GM21423 (cell line): ENCODE measurements at regions not wholly inside any gene's neighbourhood (a gene's known extent, or its start where the extent isn't known, plus 50 kb on each side); places are given as distances from the start of the nearest gene placed in this dataset.
"Not testable (repeated sequence)": the region's sequence is repeated elsewhere in the genome, so short reads cannot be mapped to it uniquely, and the experiment has no call there.

ENCODE experiments used
- ATAC-seq: cut with Tn5 transposase; IDR thresholded peaks from one replicate; pipeline ENCODE4 v1.9.1; 2021; ENCODE audit warnings: mild to moderate bottlenecking, moderate library complexity; ENCODE audit not compliant: unreplicated experiment

DNA sequence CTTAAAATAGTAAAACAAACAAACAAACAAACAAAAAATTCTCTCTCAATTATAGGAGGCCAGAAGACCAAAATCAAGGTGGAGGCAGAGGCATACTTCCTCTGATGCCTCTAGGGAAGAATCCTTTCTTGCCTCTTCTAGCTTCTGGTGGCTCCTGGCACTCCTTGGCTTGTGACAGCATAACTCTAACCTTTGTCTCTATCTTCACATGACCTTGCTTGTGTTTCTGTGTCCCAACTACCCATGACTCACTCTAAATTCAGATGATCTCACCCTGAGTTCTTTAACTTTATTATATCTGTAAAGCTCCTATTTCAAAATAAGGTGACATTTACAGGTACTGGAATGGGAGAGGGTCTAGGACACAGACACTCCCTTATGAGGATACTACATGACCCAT is 88.3 kb upstream of the ANTXRL start:
- ATAC-seq: no peak

DNA sequence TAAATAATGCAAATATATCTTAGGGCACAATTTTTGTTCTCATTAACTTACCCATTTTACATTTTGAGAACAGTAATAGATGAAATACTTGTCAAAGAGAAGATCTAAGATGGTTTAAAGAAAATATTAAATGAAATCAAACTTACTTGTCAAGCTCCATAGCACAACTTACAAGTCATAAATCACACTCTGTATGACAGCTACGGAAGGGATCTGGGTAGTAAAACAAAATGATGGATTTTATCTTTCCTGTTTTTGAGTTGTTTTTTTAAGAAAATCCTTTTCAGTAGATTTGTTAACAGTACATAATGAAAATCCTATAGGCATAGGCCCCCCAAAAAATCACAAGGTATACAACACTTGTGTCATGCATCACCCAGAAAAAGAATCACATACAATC is 84.4 kb upstream of the ANTXRL start:
- ATAC-seq: not testable (repeated sequence)

DNA sequence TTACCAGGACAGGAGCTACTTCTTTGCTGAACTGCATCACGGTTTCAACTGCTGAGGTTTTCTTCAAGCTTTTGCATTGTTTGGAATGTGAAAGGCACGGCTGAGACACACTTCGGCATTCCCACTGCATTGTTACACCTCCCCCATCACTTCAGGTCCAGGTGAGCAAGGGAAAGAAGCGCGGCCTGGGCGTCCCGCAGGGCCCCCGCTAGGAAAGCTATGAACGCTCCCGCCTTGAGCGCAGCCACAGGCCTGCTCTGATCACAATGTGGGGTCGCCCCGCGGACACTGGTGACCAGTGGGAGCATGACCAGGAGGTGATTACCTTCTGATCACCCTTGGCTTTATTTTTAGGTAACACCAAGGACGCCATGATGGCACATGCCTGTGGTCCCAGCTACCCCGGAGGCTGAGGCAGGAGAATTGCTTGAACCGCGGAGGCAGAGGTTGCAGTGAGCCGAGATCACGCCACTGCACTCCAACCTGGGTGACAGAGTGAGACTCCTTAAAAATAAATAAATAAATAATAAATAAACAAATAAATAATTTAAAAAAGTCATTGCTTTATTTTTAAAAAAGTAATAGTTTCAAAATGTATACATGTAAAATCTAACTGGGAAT is 82.2 kb upstream of the ANTXRL start:
- not testable (repeated sequence) for ATAC-seq

DNA sequence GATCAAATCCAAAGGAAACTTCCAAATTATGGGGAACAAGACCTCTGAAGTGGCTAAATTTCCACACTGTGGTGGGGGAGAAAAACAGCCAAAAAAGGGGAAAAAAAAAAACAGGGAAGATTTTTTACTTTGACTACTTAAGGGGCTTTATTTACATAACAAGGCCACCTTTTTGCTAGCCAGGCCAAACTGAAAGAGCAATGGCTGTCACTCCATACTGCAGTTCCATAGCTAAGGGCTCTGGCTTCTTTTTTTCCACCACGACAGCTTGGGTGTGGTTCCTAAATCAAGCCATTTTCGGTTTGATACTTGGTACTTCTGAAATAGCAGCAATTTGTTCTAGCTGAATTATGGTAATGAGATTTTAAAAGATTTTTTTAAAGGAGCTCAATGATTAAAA is 76.4 kb upstream of the ANTXRL start:
- not testable (repeated sequence) for ATAC-seq

DNA sequence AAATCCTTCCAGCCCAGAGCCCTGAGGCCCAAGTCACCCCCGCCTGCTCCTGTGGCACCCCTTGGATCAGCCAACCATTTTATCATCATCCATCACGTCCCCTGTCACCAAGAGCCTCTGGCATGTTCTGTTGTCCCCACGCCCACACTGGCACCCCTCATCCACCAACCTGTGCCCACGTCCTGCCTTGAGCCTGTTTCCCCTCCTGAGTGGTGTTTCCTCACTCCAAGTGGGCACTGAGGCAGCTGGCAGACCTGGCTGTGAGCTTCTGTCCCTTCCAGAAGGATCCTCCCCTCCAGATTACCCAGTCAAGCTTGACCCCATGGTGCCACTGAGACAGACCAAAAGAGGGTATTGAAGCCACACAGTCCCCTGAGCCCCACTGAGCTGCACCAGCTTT is 71.4 kb upstream of the ANTXRL start:
- ATAC-seq: no peak

DNA sequence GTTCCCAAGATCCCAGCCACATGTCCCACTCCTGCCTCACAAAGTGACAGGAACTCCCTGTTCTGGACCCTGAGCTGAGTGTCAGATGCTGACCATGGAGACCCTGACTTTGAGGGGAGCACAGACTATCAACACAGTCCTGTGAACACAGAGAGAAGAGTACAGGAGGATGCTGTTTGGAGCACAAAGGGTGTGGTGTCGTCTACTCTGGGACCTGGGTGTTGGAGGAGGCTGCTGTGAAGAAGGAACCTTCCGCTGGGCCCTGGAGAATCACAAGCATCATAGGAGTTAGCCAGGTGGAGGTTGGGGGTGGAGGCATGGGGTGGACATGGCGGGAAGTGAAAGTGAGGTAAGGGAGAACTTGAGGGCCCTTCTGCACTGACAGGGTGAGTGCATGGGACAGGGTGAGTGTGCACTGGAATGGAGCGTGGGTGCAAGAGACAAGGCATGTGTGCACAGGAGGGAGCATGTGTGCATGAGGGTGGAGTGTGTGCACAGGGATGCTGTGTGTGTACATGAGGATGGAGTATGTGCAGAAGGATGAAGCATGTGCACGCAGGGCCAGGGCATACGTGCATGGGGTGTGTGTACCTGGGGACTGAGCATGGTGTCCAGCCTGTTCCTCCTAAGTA is 70.7 kb upstream of the ANTXRL start:
- no peak for ATAC-seq

DNA sequence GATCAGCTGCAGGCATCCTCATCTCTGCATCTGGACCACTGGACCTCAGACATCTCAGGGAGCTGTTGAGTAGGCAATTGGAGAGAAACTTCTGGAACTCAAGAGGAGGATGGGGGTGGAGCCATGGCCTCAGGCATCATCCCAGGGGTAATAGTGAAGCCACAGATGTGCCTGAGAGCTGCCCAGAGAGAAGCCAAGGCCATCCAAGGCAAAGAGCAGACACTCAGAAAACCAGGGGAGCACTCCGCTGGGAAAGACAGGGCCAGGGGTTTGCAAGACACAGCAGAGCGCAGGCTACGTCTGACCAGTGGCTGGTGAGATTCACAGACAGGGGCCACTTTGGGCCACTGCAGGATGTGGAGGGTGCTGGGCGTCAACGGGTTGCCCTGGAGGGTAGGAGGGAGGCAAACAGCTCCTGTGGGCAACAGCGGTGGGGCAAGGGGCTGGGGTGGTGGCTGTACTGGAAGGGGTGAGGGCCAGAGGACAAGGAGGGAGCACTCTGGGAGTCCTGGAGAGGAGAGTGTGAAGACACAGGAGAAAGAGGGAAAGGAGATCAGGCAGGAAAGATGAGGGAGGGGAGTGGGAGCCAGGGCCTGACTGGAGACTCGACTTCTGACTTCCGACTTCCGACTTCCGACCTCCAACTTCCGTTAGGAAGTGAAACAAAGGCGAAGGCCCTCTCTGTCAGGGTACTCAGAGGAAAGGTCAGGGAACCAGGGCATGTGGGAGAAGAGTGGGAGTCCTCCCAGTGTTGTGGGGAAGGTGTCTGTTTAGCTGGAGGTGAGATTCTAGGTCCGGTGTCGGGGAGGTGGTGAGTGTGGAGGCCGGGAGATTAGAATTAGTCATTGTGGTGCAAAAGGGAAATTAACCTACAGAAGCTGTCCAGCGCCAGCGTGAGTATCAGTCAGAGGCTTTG is 69.7 kb upstream of the ANTXRL start:
- no peak for ATAC-seq

DNA sequence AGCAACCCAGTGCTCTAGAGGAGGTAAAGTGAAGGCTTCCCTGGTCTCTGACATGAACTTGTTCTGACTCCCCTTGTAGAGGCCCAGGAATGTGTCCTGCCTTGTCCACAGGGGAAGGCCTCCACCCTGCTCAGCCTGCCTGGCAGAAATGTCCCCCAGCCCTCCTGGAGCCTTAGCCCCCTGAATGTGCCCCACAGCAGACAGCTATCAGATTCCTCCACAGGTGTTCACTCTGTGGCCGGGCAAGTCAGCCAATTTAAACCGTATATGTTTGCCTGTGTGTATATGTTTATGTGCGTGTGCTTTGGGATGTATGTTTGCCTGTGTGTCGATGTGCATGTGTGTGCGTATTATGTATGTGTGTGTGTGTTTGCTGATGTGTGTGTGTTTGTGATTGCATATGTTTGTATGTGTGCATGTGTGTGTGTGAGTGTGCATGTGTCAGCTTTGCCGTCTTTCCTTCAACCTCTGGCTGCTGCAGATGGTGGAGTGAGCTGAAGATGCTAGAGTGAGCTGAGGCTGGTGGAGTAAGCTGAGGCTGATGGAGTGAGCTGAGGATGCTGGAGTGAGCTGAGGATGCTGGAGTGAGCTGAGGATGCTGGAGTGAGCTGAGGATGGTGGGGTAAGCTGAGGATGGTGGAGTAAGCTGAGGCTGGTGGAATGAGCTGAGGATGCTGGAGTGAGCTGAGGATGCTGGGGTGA is 68.9 kb upstream of the ANTXRL start:
- ATAC-seq: no peak

DNA sequence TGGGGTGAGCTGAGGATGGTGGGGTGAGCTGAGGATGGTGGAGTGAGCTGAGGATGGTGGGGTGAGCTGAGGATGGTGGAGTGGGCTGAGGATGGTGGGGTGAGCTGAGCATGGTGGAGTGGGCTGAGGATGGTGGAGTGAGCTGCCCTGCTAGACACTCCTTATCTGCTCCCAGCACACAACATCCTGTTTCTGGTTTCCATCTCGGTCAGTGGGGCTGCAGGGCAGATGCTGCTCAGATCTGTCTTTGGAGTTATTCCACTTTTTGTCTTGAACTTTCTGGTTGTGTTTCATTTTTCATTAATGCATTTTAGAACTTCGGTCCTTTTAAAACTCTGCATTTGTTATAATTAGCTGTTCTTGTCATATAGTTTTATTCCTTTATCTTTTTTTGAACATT is 67.9 kb upstream of the ANTXRL start:
- no peak for ATAC-seq

DNA sequence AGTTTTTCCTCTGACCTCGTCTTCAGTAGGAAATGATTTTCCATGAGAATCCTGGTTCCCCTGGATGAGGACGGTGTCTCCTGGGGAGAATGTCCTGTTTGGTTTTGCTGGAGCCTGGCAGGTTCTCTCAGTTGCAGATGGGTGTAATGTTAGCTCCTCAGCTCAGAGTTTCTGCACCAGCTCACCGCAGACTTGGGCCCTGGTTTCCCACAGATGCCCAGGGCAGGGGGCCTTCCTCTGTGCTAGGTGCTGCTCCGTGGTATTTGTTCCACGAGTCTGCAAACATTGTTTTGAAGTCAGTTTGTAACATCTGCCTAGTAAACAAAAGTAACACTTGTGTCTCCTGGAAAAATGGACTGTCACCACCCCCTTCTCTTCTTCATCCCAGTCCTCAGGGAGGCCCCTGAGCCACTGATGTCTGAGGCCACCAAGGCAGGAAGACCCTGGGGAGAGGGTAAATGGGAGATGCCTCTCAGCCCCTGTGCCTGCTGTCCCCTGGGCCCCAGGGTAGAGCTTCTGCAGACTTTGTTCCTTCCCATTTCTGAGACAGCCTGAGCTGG is 67.3 kb upstream of the ANTXRL start:
- not testable (repeated sequence) for ATAC-seq

DNA sequence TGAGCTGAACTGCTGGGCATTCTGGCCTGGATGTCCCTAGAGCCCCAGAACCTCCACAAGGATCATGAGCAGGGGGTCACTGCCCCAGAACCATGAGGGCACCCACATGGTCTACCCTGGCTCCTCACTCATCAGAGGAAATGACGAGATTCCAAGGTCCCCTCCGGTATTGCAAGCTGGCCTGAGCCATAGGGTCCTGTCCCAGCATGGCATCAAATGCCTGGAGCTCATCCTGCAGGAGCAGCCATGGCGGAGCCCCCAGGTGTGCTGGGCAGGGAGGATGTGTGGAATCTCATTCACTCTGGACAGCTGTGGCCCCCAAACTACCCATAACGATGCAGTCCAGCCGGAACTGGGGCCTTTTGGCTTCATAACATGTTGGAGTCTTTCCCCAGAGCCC is 66.6 kb upstream of the ANTXRL start:
- ATAC-seq: no peak

DNA sequence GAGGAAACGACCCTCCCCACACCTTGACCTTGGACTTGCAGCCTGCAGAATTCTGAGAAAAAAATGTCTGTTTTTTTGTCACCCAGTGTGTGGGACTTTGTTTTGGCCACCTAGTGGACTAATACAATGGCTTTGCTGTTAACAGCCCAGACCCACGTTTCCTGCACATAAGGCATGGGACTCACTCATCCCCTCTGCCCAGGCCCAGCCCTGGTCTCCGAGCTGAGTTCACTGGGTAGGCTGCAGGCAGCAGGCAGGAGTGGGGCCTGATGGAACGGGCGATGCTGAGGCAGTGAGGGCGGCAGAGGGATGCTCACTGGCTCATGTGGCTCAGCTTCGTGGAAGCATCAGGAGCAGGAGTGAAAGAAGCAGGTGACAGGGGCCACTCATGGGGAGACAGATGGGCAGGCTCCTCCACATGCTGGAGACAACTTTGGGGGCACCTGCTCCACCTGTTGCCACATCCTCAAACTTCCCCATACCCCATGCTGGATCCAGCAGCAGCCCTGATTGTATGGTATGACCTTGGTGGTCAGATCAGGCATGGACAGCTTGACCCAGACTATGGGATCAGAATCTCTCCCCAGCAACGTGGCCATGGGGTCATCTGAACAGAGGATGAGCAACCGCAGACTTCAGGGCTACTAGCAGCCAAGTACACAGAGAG is 65.8 kb upstream of the ANTXRL start:
- ATAC-seq: no peak

DNA sequence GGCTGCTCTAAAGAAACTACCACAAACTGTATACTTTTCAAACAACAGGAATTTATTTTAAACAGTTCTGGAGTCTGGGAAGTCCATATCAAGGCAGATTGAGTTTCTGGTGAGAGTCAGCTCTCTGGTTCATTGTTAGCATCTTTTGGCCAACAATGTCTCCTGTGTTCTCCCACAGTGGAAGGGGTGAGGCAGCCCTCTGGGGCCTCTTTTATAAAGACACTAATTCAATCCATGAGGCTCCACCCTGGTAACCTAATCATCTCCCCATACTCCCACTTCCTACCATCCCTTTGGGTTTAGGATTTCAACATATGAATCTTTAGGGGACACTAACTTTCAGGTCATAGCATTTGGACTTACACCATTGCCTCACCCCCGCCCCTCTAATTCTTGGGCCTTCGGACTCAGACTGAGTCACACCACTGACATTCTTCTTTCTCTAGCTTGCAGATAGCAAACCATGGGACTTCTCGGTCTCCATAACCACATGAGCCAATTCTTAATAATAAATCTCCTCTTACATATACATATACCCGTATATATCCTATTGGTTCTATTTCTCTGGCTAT is 64.3 kb upstream of the ANTXRL start:
- ATAC-seq: no peak

DNA sequence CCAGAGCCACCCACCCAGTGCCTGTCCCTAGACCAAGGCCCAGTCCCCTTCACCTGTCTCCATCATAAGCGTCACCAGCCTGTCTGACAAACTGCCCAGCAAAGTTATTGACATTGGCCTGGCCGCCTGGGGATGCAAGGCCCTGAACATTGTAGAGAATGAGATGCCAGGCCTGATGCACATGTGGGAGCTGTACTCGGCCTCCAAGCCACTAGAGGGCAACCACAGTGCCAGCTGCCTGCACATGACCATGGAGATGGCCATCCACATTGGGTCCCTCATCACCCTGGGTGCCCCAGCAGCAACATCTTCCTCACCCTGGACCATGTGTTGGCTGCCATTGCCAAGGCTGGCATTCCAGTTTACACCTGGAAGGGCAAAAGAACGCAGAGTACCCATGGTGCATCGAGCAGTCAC is 63.7 kb upstream of the ANTXRL start:
- ATAC-seq: no peak

DNA sequence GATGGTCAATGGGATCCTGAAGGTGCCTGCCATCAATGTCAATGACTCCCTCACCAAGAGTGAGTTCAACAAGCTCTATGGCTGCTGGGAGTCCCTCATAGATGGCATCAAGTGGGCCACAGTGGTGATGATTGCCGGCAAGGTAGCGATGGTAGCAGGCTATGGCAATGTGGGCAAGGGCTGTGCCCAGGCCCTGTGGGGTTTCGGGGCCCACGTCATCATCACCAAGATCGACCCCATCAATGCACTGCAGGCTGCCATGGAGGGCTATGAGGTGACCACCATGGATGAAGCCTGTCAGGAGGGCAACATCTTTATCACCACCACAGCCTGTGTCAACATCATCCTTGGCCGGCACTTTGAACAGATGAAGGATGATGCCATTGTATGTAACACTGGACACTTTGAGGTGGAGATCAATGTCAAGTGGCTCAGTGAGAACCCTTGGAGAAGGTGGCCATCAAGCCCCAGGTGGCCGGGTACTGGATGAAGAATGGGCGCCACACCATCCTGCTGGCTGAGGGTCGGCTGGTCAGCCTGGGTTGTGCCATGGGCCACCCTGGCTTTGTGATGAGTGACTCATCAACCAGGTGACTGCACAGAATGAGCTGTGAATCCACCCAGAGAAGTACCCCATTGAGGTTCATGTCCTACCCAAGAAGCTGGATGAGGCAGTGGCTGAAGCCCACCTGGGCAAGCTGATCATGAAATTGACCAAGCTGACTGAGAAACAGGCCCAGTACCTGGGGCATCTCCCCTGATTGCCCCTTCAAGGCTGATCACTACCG is 63.0 kb upstream of the ANTXRL start:
- no peak for ATAC-seq

DNA sequence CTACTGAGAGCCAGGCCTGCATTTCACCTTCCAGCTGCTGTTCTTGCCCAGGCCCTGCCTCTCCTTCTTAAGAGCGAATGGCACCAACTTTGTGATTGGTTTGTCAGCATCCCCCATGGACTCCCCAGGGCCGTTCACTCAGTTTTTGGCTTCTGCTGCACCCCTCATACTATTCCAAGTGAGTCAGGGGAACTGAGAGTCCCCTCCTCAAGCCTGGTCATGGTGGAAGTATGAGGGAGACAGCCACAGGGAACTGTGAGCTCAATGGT is 62.4 kb upstream of the ANTXRL start:
- ATAC-seq: no peak

DNA sequence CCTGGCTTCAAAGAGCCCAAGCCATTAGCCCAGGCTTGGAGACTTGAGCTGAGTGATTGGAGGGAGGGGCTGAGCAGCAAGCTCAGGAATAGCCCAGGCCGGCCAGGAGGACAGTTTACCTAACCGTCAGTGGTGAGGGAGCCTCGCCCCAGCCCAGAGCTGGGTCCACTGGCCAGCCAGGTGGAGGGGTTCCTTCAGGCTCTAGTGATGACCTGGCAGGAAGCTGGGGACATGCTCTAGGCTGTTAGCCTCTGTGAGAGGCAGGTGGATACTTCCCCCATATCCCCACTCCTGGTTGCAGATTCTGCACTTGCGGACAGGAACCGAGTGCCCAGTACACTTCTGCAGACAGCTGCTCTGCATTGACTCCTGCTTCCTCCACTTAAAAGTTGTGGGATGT is 61.2 kb upstream of the ANTXRL start:
- no peak for ATAC-seq

DNA sequence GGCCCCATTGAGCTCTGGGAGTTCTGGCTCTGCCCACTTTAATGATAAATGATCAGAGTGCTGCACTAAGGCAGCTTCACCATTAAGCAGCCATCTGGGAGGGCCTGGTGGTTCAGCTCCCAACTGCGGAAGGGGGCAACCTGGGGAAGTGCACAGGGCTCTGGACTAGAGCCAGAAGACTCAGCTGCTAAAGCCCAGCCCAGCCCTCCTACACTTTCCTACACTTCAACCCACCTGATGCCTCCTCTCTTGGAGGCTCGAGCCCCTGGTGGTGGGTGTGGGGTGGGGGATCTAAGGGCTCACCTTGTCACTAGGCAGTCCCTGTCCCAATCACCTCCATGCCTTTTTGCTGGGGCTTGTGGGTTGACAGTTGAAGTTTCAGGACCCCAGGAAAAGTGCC is 60.6 kb upstream of the ANTXRL start:
- ATAC-seq: no peak

DNA sequence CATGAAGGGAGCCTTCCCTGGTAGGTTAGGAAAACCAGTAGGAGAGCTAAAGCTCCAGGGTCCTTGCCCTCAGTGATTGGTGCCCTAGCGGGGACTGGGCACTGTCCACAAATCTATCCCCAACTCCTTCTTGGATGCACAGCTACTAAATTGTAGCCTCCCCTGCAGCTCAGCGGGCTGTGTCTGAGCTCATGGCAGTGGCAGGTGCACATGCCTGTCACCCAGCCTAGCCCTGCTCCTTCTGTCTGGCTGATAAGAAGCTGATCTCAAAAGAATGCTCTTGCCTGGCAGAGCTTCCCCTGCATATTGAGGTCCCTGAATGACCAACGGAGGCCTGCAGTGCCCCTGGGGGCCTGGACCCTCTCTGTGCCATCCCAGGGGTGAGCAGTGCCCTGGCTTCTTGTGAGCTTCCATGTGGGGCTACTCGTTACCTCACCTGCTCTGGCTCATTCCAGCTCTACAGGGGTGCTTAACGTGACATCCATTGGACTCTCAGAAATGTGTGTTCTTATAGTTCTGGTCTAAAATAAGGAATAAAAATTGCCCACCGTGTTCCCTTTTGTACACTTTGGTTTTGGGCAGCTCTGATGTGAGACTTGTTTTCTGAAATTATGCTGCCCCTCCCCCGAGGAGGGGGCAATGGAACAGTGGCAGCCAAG is 59.8 kb upstream of the ANTXRL start:
- no peak for ATAC-seq
